ENCODE measurements at regions not wholly inside any gene's neighbourhood (a gene's known extent, or its start where the extent isn't known, plus 50 kb on each side); places are given as distances from the start of the nearest gene placed in this dataset.

DNA sequence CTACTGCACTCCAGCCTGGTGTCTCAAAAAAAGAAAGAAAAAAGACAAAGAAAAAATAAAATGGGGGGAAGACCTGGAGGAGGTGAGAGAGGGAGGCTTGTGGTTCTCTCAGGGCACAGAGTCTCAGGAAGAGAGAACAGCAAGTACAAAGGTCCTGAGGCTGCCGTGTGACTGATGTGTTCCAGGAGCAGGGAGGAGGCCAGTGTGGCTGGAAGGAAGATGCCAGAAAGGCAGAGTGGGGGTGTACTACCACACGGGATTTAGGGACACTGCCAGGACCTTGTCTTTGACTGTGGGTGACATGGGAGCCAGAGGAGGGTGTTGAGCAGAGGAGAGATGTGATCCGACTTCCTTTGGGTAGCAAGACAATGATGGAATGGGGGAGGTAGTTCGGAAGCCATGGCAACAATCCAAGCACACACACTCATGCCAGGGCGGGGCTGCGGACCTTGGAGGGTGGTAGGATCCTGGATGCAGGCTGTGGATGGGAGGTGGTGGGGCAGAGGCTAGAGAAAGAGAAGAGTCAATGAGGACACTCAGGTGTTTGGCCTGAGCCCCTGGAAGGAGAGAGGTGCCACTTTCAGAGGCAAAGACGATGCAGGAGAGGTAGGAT lies 136.4 kb upstream of the PTPN1 start:
- TF ChIP-seq GATA2 (IDR thresholded peaks at IDR 0.05; ENCODE audit: low read depth, low read length) (no peak), GATA3 (IDR thresholded peaks at IDR 0.05; ENCODE audit: low read depth, low read length) (no peak)

- TF ChIP-seq GATA2 (IDR thresholded peaks at IDR 0.05; ENCODE audit: low read depth, low read length) (no peak), GATA3 (IDR thresholded peaks at IDR 0.05; ENCODE audit: low read depth, low read length) (no peak)
Measured at GRCh38 chr20:50374541-50375078, 135.6 kb upstream of the PTPN1 start.

GRCh38 chr20:50376179-50376887 lies 133.8 kb upstream of the PTPN1 start:
- no peak for TF ChIP-seq GATA3 (IDR thresholded peaks at IDR 0.05; ENCODE audit: low read depth, low read length)
- TF ChIP-seq GATA2 (IDR thresholded peaks at IDR 0.05; ENCODE audit: low read depth, low read length): no peak

GRCh38 chr20:50376888-50377459 lies 133.2 kb upstream of the PTPN1 start:
- no peak for TF ChIP-seq GATA3 (IDR thresholded peaks at IDR 0.05; ENCODE audit: low read depth, low read length)
- no peak for TF ChIP-seq GATA2 (IDR thresholded peaks at IDR 0.05; ENCODE audit: low read depth, low read length)

GRCh38 chr20:50378170-50379000 lies 131.8 kb upstream of the PTPN1 start:
- TF ChIP-seq GATA2 (IDR thresholded peaks at IDR 0.05; ENCODE audit: low read depth, low read length) (no peak), GATA3 (IDR thresholded peaks at IDR 0.05; ENCODE audit: low read depth, low read length) (no peak)

DNA sequence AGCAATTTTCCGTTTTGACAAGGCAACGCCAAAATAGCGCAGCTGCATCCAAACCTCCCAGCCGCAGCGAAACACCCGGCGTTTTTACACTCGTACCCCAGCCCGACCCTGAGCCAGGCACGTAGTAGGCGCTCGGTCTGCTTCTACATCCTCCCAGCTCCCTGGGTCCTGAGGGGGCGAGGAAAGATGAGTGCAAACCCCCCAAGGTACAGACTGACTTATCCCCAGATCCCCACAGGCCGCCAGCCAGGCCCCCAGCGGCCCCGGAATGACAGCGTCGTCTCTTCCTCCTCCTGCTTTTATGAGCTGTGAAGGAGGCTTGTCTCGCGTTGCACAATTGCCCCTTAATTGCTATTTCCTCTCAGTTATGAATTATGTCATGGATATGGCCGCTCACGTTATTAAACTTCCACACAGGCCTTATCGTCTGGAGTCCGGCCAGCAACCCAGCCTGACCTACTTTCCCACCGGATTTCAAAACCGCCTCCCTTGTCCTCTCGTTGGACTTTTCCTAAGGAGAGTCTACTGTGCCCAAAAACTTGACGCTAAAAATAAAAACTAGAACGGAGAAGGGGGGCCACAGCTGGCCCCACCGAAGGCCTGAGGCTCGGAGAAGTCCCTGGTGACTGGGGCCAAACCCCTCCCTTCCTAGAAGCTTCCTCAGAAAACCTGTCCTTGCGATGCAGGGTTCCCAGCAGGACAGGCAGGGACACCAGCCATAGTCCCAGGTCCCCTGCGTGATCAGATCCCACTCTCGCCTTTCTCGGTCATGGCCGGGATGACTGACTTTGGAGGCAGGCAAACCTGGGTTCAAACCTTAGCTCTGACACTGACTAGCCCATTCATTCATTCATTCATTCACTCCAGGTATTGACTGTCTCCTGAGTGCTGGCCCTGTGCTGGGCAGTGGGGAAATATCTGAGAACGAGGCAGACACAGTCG lies 130.9 kb upstream of the PTPN1 start:
- TF ChIP-seq GATA3 (IDR thresholded peaks at IDR 0.05; ENCODE audit: low read depth, low read length) (no peak), GATA2 (IDR thresholded peaks at IDR 0.05; ENCODE audit: low read depth, low read length) (no peak)

- no peak for TF ChIP-seq GATA3 (IDR thresholded peaks at IDR 0.05; ENCODE audit: low read depth, low read length)
- no peak for TF ChIP-seq GATA2 (IDR thresholded peaks at IDR 0.05; ENCODE audit: low read depth, low read length)
Measured at GRCh38 chr20:50379991-50380696, 130.0 kb upstream of the PTPN1 start.

DNA sequence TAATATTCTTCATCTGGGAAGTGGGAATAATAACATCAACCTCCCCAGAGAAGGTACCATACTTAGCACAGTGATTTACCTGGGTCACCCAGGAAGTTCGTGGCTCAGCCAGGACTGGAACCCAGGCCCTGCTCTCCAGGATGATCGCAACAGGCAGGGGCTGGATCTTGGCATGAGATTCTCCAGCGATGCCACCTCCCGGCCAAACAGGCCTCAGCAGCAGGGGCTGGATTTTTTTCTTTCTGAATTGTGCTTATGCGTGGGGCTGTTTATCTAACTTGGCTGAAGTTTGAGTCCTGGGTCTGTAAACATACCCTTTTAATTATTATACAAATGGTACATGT lies 129.5 kb upstream of the PTPN1 start:
- TF ChIP-seq GATA3 (IDR thresholded peaks at IDR 0.05; ENCODE audit: low read depth, low read length) (no peak), GATA2 (IDR thresholded peaks at IDR 0.05; ENCODE audit: low read depth, low read length) (no peak)

- TF ChIP-seq GATA2 (IDR thresholded peaks at IDR 0.05; ENCODE audit: low read depth, low read length) (no peak), GATA3 (IDR thresholded peaks at IDR 0.05; ENCODE audit: low read depth, low read length) (no peak)
Measured at GRCh38 chr20:50381075-50381732, 129.0 kb upstream of the PTPN1 start.

DNA sequence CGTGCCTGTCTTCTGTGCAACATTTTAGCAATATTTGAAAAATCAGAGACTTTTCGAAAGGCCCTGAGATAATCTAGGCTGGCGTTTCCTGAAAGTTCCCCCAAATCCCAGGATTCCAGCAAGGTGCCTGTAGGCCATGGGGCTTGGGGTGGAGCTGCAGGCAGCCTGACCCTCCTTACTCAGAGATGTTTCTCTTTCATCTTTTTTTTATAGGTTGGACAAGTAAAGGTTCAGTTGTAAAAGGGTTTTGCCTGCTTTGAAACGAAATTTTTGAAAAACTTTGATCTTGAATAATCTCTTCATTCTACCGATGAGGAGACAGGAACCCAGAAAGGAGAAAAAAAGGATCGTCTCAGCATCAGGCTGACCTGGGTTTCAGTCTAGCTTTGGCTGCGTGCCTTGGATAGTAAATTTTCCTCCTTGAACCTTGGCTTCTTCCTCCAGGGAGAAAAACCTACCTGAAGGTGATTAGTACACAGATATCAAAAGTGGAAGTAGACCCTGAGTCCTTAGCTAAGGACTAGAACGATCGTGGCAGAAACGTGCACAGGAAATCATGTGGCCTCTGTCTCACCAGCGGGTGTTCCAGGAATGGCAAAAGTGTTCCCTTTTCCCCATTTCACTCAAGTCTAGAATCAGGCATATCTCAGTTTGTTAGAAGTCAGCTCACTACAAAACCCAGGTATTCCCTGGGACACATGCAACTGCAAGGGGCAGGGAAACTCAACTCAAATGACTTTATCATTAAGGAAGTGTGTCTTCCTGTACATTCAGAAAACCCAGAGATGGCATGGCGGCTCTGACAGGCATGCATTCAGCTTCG lies 128.2 kb upstream of the PTPN1 start:
- TF ChIP-seq GATA2 (IDR thresholded peaks at IDR 0.05; ENCODE audit: low read depth, low read length): no peak
- TF ChIP-seq GATA3 (IDR thresholded peaks at IDR 0.05; ENCODE audit: low read depth, low read length): no peak
